Dedifferentiated amniotic fluid mesenchymal stem cell (primary cell): ENCODE measurements at regions not wholly inside any gene's neighbourhood (a gene's known extent, or its start where the extent isn't known, plus 50 kb on each side); places are given as distances from the start of the nearest gene placed in this dataset.
"Not testable (repeated sequence)": the region's sequence is repeated elsewhere in the genome, so short reads cannot be mapped to it uniquely, and the experiment has no call there.

ENCODE experiments used
- DNase-seq: peaks from one replicate; pipeline ENCODE4 v3.0.0-alpha.2; 2016; ENCODE audit errors: extremely low spot score

- no peak for DNase-seq
These were observed 193.7 kb downstream of the ZIC5 start for GRCh38 chr13:99777873-99778272.

- DNase-seq, result no peak
These were observed 196.9 kb downstream of the ZIC5 start for GRCh38 chr13:99774644-99775043.

- no peak for DNase-seq
These were observed 202.6 kb downstream of the ZIC5 start for GRCh38 chr13:99768986-99769385.

GRCh38 chr13:99766641-99767045, 204.9 kb downstream of the ZIC5 start:
- DNase-seq, result no peak

GRCh38 chr13:99765869-99766268, 205.7 kb downstream of the ZIC5 start:
- no peak for DNase-seq

GRCh38 chr13:99760456-99760855, 211.1 kb downstream of the ZIC5 start:
- DNase-seq, result no peak

GRCh38 chr13:99759163-99759552, 212.4 kb downstream of the ZIC5 start:
- no peak for DNase-seq

GRCh38 chr13:99758460-99759162, 213.0 kb downstream of the ZIC5 start:
- no peak for DNase-seq

GRCh38 chr13:99757756-99758459, 213.7 kb downstream of the ZIC5 start:
- no peak for DNase-seq

GRCh38 chr13:99756281-99756680, 215.3 kb downstream of the ZIC5 start:
- no peak for DNase-seq

- not testable (repeated sequence) for DNase-seq
These were observed 216.8 kb downstream of the ZIC5 start for GRCh38 chr13:99754750-99755149.

GRCh38 chr13:99752373-99752772, 219.2 kb downstream of the ZIC5 start:
- no peak for DNase-seq

- DNase-seq, result no peak
These were observed 219.9 kb downstream of the ZIC5 start for GRCh38 chr13:99751517-99752199.

GRCh38 chr13:99750951-99751350, 220.6 kb downstream of the ZIC5 start:
- no peak for DNase-seq

GRCh38 chr13:99749271-99750019, 222.1 kb downstream of the ZIC5 start:
- no peak for DNase-seq

GRCh38 chr13:99747403-99747710, 224.2 kb downstream of the ZIC5 start:
- no peak for DNase-seq

- no peak for DNase-seq
These were observed 224.7 kb downstream of the ZIC5 start for GRCh38 chr13:99746637-99747402.

- no peak for DNase-seq
These were observed 228.5 kb downstream of the ZIC5 start for GRCh38 chr13:99743094-99743493.

GRCh38 chr13:99741960-99742359, 229.6 kb downstream of the ZIC5 start:
- DNase-seq, result no peak

GRCh38 chr13:99740251-99740979, 231.2 kb downstream of the ZIC5 start:
- DNase-seq, result no peak

GRCh38 chr13:99738626-99739025, 232.9 kb downstream of the ZIC5 start:
- DNase-seq, result no peak
